ENCODE measurements at regions not wholly inside any gene's neighbourhood (a gene's known extent, or its start where the extent isn't known, plus 50 kb on each side); places are given as distances from the start of the nearest gene placed in this dataset.

- no peaks in the 10 kb centered on the region for H3K9me3 ChIP-seq (ENCODE audit: control extremely low read depth in 1 of 3, control insufficient read depth in 2 of 3, insufficient read depth in 1 of 3, low read length in 2 of 3)
- H3K27me3 Mint-ChIP-seq: no peaks in the 10 kb centered on the region
- H3K4me1 ChIP-seq (ENCODE audit: control insufficient read depth in 2 of 2, insufficient read depth in 2 of 2, low read length in 2 of 2): no peaks in the 10 kb centered on the region
- no peak overlapping the region for H2AFZ ChIP-seq (ENCODE audit: insufficient read depth, low read depth, low read length, poor library complexity, severe bottlenecking)
- H3K4me2 ChIP-seq (replicated peaks; ENCODE audit: low read depth, low read length, poor library complexity, severe bottlenecking): no peak overlapping the region
- 75% methylated on average over 2 of the region's 2 CpGs for WGBS (ENCODE audit: insufficient coverage)
- intact Hi-C loops (cut with micrococcal nuclease): no loop called here
- no peak overlapping the region for H3K4me3 Mint-ChIP-seq
- no peak overlapping the region for H3K27ac ChIP-seq (ENCODE audit: low read length in 2 of 2)
- no peak overlapping the region for H3K4me3 ChIP-seq (ENCODE audit: control extremely low read depth in 1 of 5, extremely low read depth in 1 of 5, insufficient read depth in 1 of 5, low read depth in 2 of 5, low read length in 4 of 5)
- H3K79me2 ChIP-seq (ENCODE audit: control insufficient read depth, insufficient read depth, low read length): no peaks in the 10 kb centered on the region
- no peak overlapping the region for H3K27ac Mint-ChIP-seq
- no peaks in the 10 kb centered on the region for H3K27me3 ChIP-seq (replicated peaks in 1 of 4; ENCODE audit: control extremely low read depth in 1 of 4, control insufficient read depth in 3 of 4, insufficient read depth in 4 of 4, low read length in 3 of 4)
- no peak for DNase-seq
- no peaks in the 10 kb centered on the region for H3K4me1 Mint-ChIP-seq
- H3K9me3 Mint-ChIP-seq (ENCODE audit: insufficient read depth): peaks cover 13% of the 10 kb centered on the region
- no peak overlapping the region for H3K9ac ChIP-seq (ENCODE audit: low read length)
- no peaks in the 10 kb centered on the region for H4K20me1 ChIP-seq (ENCODE audit: control insufficient read depth, insufficient read depth, low read length, poor library complexity, severe bottlenecking)
- TF ChIP-seq, protein P1, sequence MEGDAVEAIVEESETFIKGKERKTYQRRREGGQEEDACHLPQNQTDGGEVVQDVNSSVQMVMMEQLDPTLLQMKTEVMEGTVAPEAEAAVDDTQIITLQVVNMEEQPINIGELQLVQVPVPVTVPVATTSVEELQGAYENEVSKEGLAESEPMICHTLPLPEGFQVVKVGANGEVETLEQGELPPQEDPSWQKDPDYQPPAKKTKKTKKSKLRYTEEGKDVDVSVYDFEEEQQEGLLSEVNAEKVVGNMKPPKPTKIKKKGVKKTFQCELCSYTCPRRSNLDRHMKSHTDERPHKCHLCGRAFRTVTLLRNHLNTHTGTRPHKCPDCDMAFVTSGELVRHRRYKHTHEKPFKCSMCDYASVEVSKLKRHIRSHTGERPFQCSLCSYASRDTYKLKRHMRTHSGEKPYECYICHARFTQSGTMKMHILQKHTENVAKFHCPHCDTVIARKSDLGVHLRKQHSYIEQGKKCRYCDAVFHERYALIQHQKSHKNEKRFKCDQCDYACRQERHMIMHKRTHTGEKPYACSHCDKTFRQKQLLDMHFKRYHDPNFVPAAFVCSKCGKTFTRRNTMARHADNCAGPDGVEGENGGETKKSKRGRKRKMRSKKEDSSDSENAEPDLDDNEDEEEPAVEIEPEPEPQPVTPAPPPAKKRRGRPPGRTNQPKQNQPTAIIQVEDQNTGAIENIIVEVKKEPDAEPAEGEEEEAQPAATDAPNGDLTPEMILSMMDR (IDR thresholded peaks at IDR 0.05): no peak
- ChIA-PET CTCF (no interaction called here), POLR2A (no interaction called here)
- no peak for ATAC-seq (ENCODE audit: low read depth)
- no peaks in the 10 kb centered on the region for H3K36me3 ChIP-seq (replicated peaks in 1 of 2; ENCODE audit: control extremely low read depth in 1 of 2, control insufficient read depth in 1 of 2, extremely low read depth in 1 of 2, insufficient read depth in 2 of 2, low read length in 1 of 2)
These were observed 1124.7 kb upstream of the WWC1 start for GRCh38 chr5:167166696-167167095.

GRCh38 chr5:167167191-167167795, 1124.2 kb upstream of the WWC1 start:
- H2AFZ ChIP-seq (ENCODE audit: insufficient read depth, low read depth, low read length, poor library complexity, severe bottlenecking): no peak overlapping the region
- intact Hi-C loops (cut with micrococcal nuclease): no loop called here
- H3K79me2 ChIP-seq (ENCODE audit: control insufficient read depth, insufficient read depth, low read length): no peaks in the 10 kb centered on the region
- H3K4me1 Mint-ChIP-seq: no peaks in the 10 kb centered on the region
- H3K9ac ChIP-seq (ENCODE audit: low read length): no peak overlapping the region
- CTCF ChIA-PET: no interaction called here
- no peak overlapping the region for H3K27ac Mint-ChIP-seq
- POLR2A ChIA-PET: no interaction called here
- no peaks in the 10 kb centered on the region for H3K9me3 ChIP-seq (ENCODE audit: control extremely low read depth in 1 of 3, control insufficient read depth in 2 of 3, insufficient read depth in 1 of 3, low read length in 2 of 3)
- peaks cover 15% of the 10 kb centered on the region for H3K9me3 Mint-ChIP-seq (ENCODE audit: insufficient read depth)
- no peaks in the 10 kb centered on the region for H3K36me3 ChIP-seq (replicated peaks in 1 of 2; ENCODE audit: control extremely low read depth in 1 of 2, control insufficient read depth in 1 of 2, extremely low read depth in 1 of 2, insufficient read depth in 2 of 2, low read length in 1 of 2)
- no peak for TF ChIP-seq EZH2 (IDR thresholded peaks at IDR 0.05; ENCODE audit: borderline replicate concordance, insufficient read depth, low read depth, low read length, poor library complexity, severe bottlenecking)
- TF ChIP-seq, protein P1 (IDR thresholded peaks at IDR 0.05): no peak
- WGBS (ENCODE audit: insufficient coverage): 90% methylated on average over 4 of the region's 8 CpGs
- ATAC-seq (ENCODE audit: low read depth): no peak
- no peak overlapping the region for H3K4me3 ChIP-seq (ENCODE audit: control extremely low read depth in 1 of 5, extremely low read depth in 1 of 5, insufficient read depth in 1 of 5, low read depth in 2 of 5, low read length in 4 of 5)
- no peak for DNase-seq
- no peak overlapping the region for H3K4me3 Mint-ChIP-seq
- no peak overlapping the region for H3K4me2 ChIP-seq (replicated peaks; ENCODE audit: low read depth, low read length, poor library complexity, severe bottlenecking)
- H4K20me1 ChIP-seq (ENCODE audit: control insufficient read depth, insufficient read depth, low read length, poor library complexity, severe bottlenecking): no peaks in the 10 kb centered on the region
- no peaks in the 10 kb centered on the region for H3K27me3 Mint-ChIP-seq
- H3K4me1 ChIP-seq (ENCODE audit: control insufficient read depth in 2 of 2, insufficient read depth in 2 of 2, low read length in 2 of 2): no peaks in the 10 kb centered on the region
- H3K27me3 ChIP-seq (replicated peaks in 1 of 4; ENCODE audit: control extremely low read depth in 1 of 4, control insufficient read depth in 3 of 4, insufficient read depth in 4 of 4, low read length in 3 of 4): no peaks in the 10 kb centered on the region
- H3K27ac ChIP-seq (ENCODE audit: low read length in 2 of 2): no peak overlapping the region
